ENCODE measurements at regions not wholly inside any gene's neighbourhood (a gene's known extent, or its start where the extent isn't known, plus 50 kb on each side); places are given as distances from the start of the nearest gene placed in this dataset.

GRCh38 chr19:30153326-30154210 lies 211.5 kb downstream of the URI1 start:
- DNase-seq (ENCODE audit: low read depth in 3 of 3), result no peak

DNA sequence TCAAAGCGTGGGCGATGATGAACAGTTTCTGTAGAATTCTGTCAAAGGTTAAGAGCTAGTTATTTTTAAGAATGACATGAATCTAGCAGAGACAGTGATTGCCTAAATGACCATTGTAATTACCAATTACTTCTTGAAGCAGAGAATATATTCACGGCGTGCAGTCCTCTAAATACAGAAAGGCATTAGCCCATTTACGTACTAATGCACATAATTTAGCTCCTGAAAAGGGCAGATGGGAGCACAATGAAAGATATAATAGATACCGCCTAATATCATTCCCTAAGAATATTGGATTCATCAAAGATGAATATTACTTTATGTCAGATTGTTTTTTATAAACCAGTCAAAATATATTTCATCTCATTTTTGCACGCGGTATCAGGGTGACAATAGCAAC lies 212.4 kb downstream of the URI1 start:
- DNase-seq (ENCODE audit: low read depth in 3 of 3), result no peak

DNA sequence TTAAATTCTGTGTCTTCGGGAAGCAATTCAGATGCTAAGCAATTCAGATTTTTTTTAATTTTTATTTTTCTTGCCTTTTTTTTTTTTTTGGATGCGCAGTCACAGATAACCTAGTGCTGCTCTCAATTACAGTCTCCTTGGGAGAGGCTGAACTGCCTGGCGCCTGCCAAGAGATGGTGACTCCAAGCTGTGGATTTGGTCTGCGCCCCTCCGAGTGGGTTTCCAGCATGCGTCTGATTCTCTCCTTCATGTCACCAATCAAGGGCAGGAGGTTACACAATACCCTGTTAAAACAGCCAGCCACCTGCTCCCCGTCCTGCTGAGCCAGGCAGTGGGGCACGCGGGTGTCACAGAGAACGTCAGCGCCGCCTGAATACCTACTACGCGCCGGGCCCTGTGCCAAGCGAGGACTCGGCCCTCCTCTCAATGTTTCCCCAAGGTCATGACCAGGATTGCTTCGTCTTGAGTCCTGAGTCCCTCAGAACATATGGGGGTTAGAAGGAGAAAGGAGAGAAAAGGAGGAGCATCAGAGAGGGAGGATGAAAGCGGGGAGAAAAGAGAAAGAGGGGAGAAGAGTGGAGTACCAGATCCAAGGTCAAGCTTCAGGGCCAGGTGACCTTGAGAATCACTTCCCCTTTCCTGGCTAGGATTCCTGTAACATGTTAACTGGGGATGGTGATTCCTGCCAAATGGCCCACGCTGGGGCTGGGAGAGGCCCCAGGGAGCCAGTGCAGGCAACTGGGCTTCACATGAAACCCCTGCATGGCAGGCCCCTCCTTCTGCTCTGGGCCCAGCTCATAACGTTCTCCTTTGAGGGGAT lies 213.6 kb downstream of the URI1 start:
- DNase-seq (ENCODE audit: low read depth in 3 of 3), result no peak

DNA sequence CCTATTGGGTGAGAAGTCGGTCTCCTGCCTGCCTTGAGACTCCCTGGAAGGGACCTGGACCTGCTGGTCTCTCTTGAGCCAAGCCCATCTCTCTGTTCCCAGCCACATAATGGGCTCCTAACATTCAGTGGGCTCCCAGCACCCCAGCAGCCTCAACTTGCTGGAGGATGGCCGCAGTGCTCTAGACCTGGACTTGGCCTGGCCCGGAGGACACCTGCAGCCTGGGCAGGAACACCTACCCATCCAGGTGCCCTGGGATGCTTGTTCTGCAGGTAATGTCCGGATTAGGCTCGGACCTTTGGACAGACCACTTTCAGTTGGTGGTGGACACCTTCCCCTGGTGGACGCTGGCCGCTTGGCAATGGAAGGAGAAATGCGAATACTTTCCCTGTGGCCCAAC lies 214.6 kb downstream of the URI1 start:
- DNase-seq (ENCODE audit: low read depth in 3 of 3), result no peak

DNA sequence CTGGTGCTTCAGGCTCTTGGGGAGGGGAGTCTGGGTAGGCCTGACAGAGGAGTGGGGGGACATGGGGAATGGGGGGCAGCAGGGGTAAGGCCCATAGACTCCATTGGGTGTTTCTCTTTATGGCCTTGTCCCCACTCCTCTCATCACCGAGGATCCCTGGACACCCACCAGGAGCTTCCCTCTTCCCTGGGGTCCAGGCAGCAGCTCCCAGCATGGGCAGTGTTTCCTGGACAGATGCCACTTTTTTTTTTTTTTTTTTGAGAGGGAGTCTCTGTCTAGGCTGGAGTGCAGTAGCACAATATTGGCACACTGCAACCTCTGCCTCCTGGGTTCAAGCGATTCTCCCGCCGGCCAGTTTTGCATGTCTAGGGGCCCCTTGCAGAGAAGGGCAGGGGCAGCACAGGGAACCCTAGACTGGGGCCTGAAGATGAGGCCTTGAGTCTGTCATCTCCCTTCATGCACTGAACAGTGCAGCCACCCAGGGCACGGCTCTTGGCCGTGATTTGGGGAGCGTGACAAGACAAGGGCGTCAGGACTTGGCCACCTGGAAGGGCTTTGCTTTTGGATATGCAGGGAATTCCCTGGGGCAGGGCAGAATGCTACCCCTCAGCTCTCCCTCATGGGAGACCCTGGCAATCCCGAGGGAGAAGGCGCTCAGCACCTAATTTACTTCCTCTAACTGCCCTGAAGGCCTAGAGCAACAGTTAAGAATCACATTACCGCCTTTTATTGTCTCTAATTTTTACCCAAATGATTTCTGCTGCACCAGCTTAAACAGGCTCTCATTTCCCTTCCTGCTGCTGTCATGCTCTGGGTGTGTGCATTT lies 213.9 kb upstream of the ZNF536 start:
- DNase-seq (ENCODE audit: low read depth in 3 of 3), result no peak

- DNase-seq (ENCODE audit: low read depth in 3 of 3), result no peak
Observed at GRCh38 chr19:30158893-30159245, 213.3 kb upstream of the ZNF536 start.

- DNase-seq (ENCODE audit: low read depth in 3 of 3), result no peak
Observed at GRCh38 chr19:30159636-30160035, 212.5 kb upstream of the ZNF536 start.

DNA sequence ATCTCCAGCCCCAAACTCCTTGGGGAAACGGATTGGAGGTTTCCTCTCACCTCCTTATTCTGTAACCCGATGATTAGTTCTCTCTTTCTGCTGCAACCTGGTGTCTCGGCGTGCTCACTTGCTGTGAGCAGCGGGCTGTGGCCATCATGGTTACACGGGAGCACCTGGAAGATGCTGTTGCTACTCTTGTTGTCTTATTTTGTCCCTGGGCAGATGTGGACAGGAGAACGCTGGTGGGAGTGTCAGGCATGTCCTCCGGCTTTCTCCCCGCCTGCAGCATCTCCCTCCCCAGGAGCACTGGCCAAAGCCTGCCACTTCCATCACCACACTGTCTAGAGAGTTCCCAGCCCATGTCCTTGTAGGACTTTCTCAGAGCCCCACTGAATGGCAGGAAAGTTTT lies 211.8 kb upstream of the ZNF536 start:
- no peak for DNase-seq (ENCODE audit: low read depth in 3 of 3)

DNA sequence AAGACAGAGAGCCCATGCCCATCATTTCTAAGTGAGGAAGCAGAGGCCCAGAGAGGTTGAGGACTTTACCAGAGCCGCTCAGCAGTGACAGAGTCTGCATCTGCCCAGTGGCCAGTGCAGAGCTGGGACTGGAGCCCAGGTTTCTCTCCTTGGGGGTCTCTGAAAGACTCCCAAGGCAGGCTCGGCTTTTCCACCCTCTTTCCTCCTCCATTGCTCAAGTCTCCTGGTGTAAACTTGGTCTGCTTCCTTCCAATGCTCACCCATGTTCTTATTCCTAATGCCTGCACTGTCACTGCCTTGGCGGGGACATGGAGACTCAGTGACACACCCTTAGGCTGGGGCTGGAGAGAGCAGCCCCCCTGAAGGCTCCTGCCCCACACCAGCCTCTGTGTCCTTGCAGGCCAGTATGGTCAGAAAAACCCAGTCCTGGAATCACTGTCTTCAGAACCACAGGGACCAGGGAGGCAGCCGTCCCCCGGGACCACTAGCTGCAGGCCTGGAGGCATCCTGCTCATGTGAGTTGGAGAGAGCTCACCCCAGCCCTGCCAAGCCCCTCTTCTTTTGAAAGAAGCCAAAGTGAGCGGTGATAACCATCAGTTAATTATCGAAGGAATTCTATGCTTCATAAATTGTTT lies 211.0 kb upstream of the ZNF536 start:
- DNase-seq (ENCODE audit: low read depth in 3 of 3), result no peak

DNA sequence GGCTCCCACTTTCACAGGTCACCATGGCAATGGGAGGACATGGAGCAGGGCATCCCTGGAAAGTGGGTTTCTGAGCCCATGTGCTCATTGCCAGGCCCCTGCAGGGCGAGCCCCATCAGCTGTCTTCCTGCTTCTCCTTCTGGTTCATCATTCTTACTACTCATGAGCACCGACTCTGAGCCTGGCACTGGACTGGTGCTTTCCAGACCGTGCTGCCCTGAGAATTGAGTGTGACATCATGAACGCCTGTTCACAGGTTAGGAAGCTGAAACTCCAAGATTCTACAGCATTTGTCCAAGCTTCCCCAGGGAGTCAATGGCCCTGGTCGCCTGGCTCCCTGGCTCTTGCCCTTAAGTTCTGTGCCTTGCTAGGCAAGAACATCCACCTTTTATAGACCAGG lies 210.4 kb upstream of the ZNF536 start:
- DNase-seq (ENCODE audit: low read depth in 3 of 3), result no peak

- DNase-seq (ENCODE audit: low read depth in 3 of 3), result no peak
Observed at GRCh38 chr19:30162718-30163117, 209.5 kb upstream of the ZNF536 start.

DNA sequence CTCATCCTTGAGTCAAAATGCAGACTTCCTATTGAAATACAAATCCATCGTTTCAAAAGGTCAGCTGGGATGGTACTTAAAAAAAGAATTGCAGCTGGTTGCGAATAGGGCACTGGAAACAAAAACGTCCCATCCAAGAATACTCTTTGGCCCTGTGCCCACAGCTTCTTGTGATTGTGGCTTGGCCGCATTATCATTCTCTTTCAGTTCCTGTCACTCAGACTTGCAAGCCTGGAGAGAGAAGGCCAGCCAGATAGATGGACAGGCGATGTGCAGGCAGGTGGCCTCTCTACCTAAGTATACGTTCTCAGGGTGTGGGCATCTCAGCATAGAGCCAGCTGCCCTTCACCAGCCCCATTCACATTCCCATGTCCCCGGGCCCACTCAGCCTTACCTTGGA lies 208.5 kb upstream of the ZNF536 start:
- DNase-seq (ENCODE audit: low read depth in 3 of 3), result no peak

DNA sequence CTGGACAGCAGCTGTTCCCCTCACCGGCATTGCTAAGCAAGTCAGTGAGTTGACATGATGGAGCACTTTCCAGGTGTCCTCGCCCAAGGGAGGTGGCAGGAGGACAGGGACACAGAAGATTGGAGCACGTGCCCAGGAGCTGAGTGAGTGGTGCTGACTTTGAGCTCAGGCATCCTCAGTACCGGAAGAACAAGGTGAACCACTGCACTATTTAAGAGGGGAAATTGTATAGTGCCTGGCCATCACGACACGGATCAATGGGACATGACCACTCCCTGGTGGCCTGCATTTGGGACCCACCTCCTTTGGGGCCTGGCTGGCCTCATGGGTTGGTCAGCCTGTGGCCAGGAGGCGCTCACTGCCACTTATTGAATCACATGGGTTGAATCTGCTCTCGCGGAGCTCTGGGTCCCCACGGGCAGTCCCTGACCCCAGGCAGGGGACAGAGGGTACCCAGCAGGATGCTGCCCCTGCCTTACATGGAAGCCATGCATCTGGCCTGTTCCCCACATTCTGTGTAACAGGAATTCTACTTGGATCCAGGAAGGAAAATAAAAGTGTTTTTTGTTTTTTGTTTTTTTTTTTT lies 206.9 kb upstream of the ZNF536 start:
- no peak for DNase-seq (ENCODE audit: low read depth in 3 of 3)

DNA sequence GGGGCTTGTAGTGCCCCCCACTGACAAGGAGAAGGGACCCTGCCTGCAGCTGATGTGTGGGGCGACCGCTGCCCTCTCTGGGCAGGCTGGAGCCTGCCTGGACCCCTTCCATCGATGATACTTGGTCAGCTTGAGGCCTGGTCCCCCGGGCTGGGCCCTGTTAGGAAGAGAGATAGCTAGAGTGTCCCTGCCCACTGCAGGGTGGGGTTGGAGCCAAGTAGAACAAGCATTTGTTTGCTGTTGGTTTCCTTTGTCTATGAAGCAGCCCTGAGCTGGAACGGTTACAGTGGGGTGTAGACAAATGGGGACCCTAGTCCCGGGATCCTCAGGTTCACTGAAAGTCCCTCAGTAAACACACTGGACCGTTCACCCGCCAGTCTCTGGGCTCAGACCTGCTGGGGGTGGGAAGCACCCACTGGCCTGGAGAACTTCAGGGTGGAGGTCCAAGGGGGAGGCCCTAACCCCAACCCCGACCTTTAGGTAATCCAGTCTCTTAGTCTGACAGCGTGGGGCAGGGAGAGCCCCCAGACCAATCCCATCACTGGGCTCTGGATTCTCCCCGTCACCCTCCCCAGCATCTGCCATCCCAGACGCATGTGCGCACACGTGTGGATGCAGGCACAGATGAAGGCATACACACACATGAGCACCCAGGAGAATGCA lies 204.8 kb upstream of the ZNF536 start:
- no peak for DNase-seq (ENCODE audit: low read depth in 3 of 3)

- no peak for DNase-seq (ENCODE audit: low read depth in 3 of 3)
Observed at GRCh38 chr19:30167976-30168635, 204.1 kb upstream of the ZNF536 start.

GRCh38 chr19:30168760-30169159 lies 203.4 kb upstream of the ZNF536 start:
- no peak for DNase-seq (ENCODE audit: low read depth in 3 of 3)

DNA sequence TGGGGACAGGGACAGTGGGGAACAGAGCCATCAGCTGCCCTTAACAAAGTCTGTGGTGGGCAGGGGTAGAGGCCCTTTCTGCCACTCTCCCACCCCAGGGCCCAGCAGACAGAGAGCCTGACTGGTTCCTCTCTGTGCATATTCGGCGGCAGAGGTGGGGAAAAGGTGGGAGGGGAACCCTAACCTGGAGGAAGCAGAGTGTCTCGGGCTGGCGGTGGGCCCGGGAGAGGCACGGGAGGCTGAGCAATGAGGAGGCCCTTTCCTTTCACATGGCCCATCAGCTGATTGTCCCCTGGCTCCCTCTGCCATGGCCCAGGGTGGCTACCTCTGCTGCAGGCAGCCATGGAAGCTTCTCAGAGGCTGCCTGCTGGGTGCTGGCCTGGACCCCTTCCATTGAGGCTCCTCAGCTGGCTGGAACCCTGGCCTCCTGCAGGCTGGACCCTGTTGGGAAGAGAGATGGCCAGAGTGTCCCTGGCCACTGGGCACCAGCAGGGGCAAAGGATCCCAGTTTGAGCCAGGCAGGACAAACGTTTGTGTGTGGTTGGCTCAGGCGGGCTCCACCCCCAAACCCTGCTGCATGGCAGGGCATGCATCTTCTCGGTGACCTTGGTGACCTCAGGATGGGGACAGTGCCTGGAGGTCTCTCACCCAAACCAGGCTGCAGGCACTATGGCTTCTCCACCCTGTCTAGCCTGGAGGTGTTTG lies 202.8 kb upstream of the ZNF536 start:
- DNase-seq (ENCODE audit: low read depth in 3 of 3), result no peak

- no peak for DNase-seq (ENCODE audit: low read depth in 3 of 3)
Observed at GRCh38 chr19:30170081-30170480, 202.1 kb upstream of the ZNF536 start.

DNA sequence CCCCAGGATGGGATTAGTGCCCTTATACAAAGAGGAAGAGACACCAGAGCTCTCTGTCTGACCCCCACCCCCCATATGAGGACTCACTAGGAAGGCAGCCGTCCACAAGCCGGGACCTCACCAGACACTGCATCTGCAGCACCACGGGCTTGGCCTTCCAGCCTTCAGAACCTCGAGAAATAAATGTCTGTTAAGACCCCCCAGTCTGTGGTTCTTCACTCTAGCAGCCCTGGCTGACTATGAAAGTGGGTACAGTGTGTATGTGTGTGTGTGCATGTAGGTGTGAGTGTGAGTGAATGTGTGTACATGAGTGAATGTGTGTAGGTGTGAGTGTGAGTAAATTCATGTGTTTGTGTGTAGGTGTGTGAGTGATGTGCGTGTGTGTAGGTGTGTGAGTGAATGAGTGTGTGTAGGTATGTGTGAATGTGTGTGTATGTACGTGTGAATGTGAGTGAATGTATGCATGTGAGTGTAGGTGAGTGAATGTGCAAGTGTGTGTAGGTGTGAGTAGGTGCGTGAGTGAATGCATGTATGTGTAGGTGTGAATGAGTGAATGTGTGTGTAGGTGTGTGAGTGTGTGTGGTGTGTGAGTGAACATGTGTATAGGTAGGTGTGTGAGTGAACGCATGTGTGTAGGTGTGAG lies 201.6 kb upstream of the ZNF536 start:
- no peak for DNase-seq (ENCODE audit: low read depth in 3 of 3)
